Activated CD4-positive, alpha-beta T cell treated with anti-CD3 and anti-CD28 coated beads, Interleukin-2, amount 50 U/mL, for 48 hours (primary cell): ENCODE measurements at regions not wholly inside any gene's neighbourhood (a gene's known extent, or its start where the extent isn't known, plus 50 kb on each side); places are given as distances from the start of the nearest gene placed in this dataset.
"Not testable (repeated sequence)": the region's sequence is repeated elsewhere in the genome, so short reads cannot be mapped to it uniquely, and the experiment has no call there.

Experiments used
- DNase-seq, 2 experiments: peaks; one replicate each; pipeline ENCODE4 v3.0.0-alpha.2; 2020

DNA sequence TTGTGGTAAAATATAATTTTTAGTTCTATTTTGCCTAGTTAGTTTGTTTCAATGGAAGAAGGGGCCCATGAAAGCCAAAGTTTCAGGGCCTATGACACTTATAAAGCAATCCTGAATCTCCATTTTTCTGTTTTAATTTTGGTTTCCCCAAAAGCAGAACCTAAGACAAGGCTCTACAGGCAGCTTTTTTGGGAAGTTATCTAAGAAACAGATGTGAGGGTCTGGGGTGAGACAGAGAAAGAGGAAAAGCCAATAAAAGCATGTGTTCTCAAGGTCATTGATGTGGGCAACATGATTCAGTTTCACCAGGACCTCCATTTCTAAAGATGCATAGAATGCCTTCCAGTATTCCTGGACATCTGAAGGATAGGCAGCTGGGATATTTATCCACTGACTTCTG is 598.5 kb downstream of the PDCD6IP start:
- no peak for DNase-seq

DNA sequence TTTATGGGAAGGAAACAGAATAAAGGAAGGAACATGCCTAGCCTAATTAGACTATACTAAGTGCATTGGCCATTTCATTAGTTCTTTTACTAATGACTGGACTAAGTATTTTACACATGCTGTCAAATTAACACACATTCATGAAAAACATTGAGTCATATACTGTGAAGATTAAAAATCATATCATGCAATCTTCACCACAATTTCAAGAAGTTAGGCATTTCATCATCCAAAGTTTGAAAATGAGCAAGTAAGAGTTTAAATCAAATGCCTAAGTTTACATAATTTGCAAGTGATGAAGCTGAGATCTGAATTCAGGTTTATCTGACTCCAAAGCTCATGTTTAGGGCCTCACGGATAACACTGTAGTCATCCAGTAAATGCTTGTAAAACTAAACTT is 601.0 kb downstream of the PDCD6IP start:
- no peak for DNase-seq

DNA sequence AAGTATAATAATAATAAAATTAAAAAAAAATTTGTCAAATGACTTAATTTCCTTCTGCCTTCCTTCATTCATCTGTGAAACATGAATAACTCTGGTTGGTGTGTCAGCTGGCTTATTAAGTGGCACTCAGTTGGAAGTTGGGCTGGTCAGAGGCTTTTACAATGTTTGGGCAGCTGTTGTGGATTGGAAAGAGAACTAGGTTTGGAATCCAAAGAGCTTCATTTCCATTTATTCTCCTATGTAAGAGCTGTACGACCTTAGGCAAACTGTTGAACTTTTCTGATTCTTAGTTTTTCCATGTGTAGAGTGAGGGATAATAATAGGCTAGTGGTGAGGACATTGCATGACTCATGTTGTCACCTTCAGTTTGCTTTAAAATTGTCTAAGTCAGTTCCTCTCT is 606.7 kb downstream of the PDCD6IP start:
- no peak for DNase-seq

DNA sequence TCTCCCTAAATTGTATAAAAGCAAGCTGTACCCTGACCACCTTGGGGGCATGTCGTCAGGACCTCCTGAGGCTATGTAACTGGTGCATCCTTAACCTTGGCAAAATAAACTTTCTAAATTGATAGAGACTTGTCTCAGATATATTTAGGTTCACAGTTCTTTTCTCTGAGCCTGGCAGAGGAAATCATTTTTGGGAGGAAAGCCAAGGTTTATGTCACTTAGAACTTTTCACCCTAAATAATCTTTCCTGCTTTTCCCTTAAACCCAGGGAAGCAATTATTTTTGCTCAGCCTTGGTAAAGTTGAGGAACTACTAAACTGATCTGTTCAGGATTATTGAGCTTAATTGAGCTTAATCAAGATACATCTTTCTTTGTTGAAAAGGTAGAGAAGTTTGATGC is 608.9 kb downstream of the PDCD6IP start:
- DNase-seq, result no peak

DNA sequence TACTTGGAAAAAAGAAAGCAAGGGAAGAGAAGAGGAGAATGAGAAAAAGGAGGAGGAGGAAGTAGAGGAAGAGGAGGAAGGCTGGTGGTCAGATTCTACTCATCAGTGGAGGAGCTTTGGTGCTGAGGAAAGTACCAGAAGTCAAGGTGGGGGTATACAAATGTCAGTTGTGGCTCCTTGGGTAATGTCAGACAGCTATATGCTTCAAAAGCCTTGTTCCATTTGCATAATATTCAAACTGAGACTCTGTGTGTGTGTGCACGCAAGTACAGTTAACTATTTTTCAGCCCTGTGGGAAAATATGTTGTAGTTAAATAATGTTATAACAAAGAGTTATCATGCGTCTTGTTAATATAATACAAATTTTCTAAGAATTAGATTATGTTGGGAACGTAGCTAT is 609.7 kb downstream of the PDCD6IP start:
- no peak for DNase-seq

DNA sequence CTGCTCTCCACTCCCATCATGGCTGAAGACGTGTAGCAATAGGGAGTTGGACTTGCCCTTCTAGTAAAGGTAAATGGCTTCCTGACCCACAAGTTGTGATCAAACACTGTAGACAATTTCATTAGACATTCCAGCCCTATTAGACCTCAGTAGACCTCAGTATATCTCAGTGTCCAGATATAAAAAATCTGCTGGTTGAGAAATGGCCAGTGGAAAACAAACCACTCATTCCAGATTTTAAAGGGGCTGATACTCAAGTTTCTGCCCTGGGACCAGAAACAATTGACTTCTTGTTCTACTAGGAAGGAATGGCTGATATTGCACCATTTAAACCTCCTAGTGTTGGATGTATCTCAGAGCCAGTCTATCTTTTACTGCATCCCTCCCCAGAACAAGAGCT is 613.2 kb downstream of the PDCD6IP start:
- no peak for DNase-seq

DNA sequence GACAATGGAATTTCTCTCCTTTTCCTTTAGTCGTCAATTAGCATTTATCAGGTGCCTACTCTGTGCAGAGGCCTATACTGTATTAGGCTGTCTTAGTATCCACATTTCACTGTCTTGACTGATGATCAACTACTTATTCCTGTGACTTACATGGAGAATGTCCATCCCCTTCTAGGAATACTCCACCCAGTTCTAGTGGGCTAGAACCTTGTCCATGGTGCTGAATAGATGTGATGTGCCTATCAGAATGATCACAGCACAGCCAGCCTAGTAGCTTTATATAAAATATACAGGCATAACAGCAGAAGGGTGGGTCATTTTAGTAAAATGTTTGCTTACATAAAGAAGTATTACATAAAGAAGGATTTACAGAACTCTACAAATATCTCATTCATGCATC is 621.4 kb downstream of the PDCD6IP start:
- DNase-seq, result no peak

DNA sequence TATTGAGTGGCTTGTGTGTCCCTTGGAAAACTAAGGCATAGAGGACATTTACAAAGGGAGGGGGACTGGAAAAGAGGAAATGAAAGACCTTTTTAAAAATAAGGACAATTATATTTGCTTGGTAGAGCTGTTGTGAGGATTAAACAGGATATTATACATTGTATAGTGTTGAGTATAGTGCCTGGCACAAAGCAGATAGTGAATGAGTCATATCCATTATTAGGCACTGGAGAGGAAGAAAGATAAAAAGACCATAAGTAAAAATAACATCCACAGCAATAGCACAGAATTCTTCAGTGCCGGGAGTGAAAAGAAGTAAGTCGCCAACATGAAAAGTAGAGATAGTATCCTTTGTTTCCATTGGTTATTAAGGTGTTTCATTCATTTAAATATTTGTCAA is 623.3 kb downstream of the PDCD6IP start:
- no peak for DNase-seq

DNA sequence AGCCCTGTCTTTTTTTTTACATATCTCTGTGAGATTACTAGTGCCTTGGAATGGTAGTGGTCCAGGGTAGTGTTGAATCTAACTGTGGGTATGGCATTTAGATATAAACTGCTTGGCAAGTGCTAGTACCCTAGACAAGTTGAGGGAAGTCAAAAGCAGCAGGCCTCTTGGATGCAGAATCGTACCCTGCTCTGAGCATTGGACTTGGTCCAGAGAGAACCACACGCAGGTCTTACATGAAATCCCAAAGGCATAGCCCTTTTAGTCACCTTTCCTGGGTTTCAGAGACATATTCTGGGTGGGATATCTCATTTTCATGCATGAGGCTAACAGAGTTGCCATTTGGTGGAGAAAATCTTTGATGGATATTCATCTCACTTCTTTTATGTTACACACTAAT is 641.4 kb downstream of the PDCD6IP start:
- DNase-seq, result no peak

DNA sequence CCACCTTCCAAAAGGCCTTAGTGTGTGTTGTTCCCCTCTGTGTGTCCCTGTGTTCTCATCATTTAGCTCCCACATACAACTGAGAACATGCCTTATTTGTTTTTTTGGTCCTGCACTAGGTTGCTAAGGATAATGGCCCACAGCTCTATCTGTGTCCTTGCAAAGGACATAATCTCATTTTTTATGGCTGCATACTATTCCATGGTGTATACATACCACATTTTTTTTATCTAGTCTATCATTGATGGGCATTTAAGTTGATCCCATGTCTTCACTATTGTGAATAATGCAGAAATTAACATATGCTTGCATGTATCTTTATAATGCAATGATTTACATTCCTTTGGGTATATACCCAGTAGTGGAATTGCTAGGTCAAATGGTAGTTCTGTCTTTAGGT is 645.7 kb downstream of the PDCD6IP start:
- DNase-seq, result no peak

DNA sequence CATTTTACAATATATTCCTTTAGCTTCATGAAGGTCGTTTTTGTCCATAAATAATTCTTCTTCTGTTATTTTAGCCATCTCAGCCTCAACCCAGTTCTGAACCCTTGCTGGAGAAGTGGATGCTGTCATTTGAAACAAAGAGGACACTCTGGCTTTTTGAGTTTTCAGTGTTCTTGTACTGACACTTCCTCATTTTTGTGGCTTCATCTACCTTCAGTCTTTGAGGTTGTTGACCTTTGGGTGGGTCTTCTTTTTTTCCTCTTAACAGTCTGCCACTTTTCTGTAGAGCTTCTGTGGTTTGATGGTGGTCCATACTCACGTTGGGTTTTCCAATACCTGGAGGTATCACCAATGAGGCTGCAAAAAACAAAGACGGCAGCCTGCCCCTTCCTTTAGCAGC is 650.9 kb downstream of the PDCD6IP start:
- DNase-seq, result no peak

DNA sequence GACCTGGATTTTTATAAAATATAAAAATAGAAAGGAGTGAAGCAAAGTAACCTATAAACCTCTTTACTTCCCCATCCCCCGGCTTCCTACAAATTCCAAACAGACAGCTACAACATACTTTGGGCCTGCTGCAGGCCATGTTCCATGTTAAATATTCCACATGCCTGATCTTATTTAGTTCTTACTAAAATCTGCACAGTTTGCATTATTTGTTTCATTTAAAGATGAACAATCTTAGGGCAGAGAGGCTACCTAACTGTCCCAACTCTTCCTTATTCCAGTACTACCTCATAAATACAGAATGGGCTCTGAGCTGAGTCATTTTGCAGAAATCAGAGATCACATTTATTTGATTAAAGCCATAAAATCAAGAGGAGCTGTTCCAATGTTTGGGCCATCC is 665.0 kb downstream of the PDCD6IP start:
- no peak for DNase-seq

DNA sequence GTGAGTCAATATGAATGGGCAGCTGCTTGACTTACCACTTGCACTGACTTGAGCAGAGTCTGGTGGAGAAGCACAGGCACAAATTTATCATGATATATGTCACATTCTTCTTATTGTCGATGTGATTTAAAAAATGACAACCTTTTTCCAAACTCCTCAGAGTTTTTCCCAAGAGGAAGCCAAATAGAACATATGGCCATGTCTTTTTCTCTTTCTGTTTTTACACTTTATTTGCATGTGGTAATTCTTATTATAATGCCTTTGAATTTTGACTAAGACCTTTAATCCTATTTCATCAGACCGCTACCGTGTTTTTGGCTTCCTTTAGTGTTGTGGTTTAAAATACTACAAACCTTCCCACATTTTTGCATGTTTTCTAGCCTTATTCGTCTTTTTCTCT is 666.2 kb downstream of the PDCD6IP start:
- DNase-seq, result no peak

DNA sequence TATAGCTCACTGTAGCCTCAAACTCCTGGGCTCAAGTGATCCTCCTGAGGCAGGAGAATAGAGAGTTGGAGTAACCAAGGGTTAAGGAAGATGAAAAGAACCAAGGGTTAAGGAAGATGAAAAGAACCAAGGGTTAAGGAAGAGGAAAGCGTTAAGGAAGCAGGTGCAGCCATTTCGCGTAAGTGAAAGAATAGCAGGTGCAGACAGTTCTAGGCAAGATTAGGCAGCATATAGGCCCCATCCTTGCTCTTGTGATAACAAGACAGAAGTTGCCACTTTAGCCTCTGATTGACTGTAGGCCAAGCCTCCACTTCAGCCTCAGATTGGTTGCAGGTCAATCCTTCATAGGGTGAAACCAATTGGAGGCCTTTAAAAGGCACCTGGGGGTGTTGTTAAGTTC is 677.4 kb downstream of the PDCD6IP start:
- no peak for DNase-seq

DNA sequence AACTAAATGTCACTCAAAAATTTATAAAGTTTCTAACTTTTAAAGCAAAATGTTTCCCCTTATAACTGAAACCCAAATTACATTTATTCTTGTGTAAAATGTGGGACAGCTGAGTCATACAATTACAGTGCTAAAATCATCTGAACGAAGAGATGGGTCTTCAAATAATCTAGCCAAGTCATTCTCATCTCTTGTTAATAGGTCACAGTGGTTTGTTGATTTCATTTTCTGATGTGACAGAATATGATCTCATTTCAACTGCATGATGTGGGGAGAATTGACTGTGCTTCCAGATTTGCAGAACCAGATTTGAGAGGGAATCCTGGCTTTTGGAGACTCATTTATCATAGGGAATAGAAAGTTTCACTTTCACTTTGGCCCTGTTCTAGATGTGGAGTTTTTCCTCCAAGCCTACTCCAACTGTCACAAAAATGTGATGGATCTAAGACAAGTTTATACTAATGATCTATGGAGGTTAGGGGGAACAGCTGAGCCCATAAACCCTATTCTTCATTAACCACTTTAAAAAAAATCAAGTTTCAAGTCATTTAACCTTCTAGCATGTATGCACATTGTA is 685.0 kb downstream of the PDCD6IP start:
- no peak for DNase-seq

DNA sequence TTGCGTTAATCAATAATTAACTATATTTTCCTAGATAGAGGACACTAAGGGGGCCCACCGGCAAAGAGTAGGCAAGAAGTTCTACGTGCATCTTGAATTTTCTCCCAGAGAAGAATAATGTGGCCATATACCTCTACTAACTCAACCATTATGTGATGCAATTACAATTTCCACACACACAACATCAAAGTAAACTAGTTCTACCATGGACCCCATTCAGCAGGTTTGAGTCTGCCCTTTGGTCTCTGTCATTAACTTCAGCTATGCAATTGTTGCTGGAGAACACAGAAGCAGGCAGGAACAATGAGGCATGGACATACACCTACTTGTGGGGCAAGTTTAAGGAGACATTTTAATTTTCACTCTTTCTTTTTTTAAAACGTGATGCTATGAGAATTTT is 705.9 kb downstream of the PDCD6IP start:
- DNase-seq, result no peak

DNA sequence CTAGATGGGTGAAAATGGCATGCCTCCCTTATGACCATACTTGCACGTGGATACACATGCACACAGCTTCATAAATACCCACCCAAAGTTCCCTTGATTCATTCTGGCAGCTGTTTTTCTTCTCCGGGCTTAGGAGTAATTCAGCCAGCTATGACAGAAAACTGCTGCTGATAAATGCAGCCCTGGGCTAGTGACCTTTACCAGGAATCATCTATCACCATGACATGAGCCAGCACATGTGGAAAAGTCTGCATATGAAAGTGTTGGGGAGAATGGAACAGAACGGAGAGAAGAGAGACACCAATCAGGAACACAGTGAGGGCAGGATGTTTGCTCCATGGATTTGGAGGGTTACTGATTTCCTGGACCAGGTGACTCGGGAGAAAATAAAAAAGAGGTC is 706.3 kb downstream of the PDCD6IP start:
- no peak for DNase-seq

DNA sequence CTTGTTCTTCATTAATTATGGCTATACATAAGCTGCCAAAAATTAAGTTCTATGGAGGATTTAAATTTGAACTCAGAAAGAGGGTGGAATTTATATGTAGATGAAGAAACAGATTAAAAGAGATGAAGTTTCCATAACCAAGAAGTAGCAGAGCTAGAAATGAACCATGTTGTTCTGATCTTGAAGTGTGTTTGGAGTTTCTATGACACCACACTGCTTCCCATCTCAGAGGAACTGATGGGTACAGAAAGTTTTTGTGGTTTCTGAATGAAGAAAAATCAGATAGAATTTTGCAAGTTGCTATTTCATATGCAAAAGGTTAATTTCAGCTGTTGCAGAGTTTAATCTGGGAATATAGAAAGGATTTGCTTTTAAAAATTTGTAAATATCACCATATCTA is 710.3 kb downstream of the PDCD6IP start:
- DNase-seq, result no peak

DNA sequence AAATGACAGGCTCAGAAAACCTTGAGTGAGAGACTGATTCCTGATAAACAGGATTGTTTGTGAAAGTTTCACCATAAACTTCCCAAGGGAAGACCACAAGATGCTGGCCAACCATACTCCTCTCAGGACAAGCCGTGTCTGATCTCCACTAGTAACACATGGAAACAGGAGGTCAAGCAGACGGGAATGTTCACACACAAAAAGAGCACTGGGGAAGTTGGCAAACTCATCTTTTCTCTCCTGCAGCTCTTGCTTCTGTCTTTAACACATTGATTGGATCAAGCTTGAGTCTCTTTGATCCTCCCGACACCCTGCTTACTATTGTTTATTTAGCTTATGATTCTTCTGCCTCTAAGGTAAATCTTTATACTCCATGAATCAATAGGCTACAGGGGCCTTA is 713.5 kb downstream of the PDCD6IP start:
- no peak for DNase-seq

DNA sequence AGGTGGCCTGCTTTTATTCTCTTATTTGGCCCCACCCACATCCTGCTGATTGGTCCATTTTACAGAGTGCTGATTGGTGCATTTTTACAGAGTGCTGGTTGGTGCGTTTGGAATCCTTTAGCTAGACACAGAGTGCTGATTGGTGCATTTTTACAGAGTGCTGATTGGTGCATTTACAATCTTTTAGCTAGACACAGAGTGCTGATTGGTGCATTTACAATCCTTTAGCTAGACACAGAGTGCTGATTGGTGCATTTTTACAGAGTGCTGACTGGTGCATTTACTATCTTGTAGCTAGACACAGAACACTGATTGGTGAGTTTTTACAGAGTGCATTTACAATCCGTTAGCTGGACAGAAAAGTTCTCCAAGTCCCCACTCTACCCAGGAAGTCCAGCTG is 720.6 kb downstream of the PDCD6IP start:
- not testable (repeated sequence) for DNase-seq

DNA sequence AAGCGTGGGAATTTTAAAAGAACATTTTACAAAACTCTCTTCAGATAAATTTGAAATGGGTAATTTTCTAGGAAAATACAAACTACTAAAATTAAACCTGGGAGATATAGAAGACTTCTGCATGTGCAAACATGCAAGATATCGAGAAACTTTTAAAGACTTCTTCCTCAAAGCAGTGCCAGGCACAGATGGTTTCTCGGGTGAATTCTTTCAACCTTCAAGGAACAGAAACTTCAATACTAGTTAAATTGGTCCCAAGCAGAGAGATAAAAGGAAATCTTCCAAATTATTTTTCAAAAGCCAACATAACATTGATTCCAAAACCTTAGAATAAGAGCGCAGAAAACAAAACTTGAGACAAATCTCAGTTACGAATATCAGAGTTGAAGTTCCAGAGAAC is 732.7 kb downstream of the PDCD6IP start:
- no peak for DNase-seq

DNA sequence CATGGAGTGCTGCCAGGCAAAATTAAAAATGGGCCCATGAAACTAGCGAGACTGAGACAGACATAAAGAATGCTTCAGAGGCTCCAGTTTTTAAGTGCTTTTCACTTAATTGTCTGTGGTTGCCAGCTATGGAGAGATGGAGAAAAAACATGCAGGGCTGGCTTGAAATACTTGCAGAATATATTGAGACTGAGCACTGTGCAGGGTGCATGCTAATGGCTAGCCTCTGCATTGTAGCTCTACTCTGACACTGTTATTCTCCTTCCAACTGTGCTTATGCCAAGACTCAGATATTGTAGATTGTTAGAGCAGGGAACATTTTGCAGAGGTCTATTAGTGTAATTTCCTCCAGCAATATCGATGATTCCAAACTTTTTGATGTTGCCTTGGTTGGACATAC is 735.0 kb downstream of the PDCD6IP start:
- DNase-seq, result no peak

DNA sequence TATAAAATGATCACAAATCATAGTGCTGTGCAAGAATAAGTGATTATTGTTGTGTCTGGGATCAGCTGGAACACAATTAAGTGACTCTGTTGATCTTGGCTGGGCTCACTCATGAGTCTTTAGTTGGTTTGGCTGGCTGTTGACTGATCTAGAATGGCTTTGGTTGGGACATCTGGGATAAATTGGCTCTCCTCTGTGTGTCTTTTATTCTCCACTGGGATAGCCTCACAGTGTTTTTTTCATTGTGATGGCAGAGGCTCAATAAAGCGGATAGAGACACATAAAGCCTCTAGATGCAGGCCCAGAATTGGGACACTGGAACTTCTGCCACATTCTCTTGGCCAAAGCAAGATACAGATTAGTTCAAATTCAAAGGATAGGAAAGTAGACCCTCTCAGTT is 735.6 kb downstream of the PDCD6IP start:
- no peak for DNase-seq

DNA sequence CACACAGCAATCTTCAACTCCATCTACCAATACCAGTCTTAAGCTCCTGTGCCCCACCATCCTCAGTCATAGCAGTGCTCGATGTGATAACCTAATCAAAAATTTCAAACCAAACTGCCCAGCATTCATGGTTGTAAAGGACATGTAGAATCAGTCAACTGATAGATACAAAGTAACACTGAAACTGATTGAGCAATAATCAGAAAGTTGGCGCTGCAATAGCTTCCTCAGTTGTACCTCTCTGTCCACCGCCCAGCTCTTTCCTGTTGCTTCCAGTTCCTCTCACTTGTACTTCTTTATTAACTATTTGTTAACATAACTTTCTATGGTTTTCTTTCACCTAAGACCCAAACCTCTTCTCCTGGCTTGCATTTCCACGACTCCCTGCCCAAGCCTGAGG is 745.7 kb downstream of the PDCD6IP start:
- no peak for DNase-seq

DNA sequence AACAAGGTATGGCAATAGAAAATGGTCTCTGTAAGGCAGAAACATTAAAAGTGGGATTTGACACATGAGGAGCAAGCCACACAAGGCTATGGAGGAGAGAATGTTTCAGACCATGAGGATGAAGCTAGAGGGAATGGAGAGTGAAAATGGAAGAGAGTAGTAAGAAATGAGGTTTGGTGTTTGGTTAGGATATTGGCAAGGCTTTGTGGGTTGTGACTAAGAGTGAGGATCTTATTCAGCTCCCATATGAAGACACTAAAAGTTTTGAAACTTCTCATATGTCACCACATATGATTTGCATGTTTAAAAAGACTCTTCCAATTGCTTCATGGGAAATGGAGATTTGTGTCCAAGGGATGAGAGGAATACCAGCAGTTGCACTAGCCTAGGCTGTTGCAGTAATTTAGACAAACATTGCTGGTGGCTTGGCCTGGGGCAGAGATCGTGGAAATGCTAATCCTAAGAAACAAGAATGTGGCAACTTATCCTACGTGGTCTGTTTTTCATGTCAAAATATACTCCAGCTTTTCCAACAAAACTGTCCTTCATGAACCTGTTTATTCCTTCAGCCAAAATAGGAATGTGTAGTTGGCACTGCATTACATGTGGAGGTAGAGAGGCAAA is 749.0 kb downstream of the PDCD6IP start:
- no peak for DNase-seq

DNA sequence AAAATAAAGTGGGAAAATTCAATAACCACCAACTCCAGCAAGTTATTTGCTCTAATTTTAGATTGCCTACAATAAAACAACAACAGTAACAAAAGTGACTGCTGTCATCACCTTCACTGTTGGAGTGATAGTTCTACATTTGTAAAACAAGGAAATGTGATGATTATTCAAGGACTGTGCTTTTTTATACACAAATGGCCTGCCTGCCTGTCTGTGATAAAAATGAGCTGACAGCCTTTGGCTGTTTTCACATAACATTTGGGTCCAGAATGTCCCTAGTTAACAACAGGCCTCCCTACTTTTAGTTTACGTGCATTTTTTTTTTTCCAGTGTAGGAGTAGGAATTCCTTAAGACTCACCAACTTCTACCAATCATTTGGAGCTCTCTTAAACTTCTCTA is 768.8 kb downstream of the PDCD6IP start:
- no peak for DNase-seq
